Inflammatory macrophage treated with lipopolysaccharide for 4 hours (primary cell): ENCODE measurements at regions not wholly inside any gene's neighbourhood (a gene's known extent, or its start where the extent isn't known, plus 50 kb on each side); places are given as distances from the start of the nearest gene placed in this dataset.
A peak's percentile ranks its signal among the peaks of the same experiment; 100 is the strongest.
"Not testable (repeated sequence)": the region's sequence is repeated elsewhere in the genome, so short reads cannot be mapped to it uniquely, and the experiment has no call there.

Experiments used
- DNase-seq: peaks from one replicate; pipeline ENCODE4 v3.0.0-alpha.2; 2020

- DNase-seq, result no peak
These were observed 210.0 kb upstream of the PRDM1 start for GRCh38 chr6:105875974-105876640.

GRCh38 chr6:105874835-105875626 lies 211.1 kb upstream of the PRDM1 start:
- DNase-seq, result no peak

GRCh38 chr6:105873799-105874198 lies 212.3 kb upstream of the PRDM1 start:
- DNase-seq, result no peak

GRCh38 chr6:105873211-105873704 lies 212.9 kb upstream of the PRDM1 start:
- DNase-seq, result no peak

GRCh38 chr6:105872249-105872648 lies 213.9 kb upstream of the PRDM1 start:
- peak; percentile 98 for DNase-seq

GRCh38 chr6:105871542-105871941 lies 214.6 kb upstream of the PRDM1 start:
- DNase-seq, result no peak

- peak; percentile 77 for DNase-seq
These were observed 216.2 kb upstream of the PRDM1 start for GRCh38 chr6:105869835-105870440.

GRCh38 chr6:105868823-105869460 lies 217.2 kb upstream of the PRDM1 start:
- DNase-seq, result no peak

GRCh38 chr6:105867821-105868220 lies 218.3 kb upstream of the PRDM1 start:
- peak; percentile 49 for DNase-seq

GRCh38 chr6:105867277-105867676 lies 218.9 kb upstream of the PRDM1 start:
- peak; percentile 73 for DNase-seq

- peak; percentile 47 for DNase-seq
These were observed 223.1 kb upstream of the PRDM1 start for GRCh38 chr6:105862936-105863607.

GRCh38 chr6:105860927-105861326 lies 225.2 kb upstream of the PRDM1 start:
- not testable (repeated sequence) for DNase-seq

GRCh38 chr6:105859457-105859856 lies 226.7 kb upstream of the PRDM1 start:
- DNase-seq, result peak; percentile 65

GRCh38 chr6:105858639-105859038 lies 227.5 kb upstream of the PRDM1 start:
- not testable (repeated sequence) for DNase-seq

- DNase-seq, result no peak
These were observed 230.7 kb upstream of the PRDM1 start for GRCh38 chr6:105855433-105855832.

GRCh38 chr6:105853979-105854378 lies 232.2 kb upstream of the PRDM1 start:
- DNase-seq, result not testable (repeated sequence)

GRCh38 chr6:105851606-105852005 lies 234.5 kb upstream of the PRDM1 start:
- no peak for DNase-seq

- no peak for DNase-seq
These were observed 235.0 kb upstream of the PRDM1 start for GRCh38 chr6:105851113-105851580.

GRCh38 chr6:105850261-105851112 lies 235.6 kb upstream of the PRDM1 start:
- no peak for DNase-seq

- no peak for DNase-seq
These were observed 236.4 kb upstream of the PRDM1 start for GRCh38 chr6:105849746-105850145.

- no peak for DNase-seq
These were observed 238.7 kb upstream of the PRDM1 start for GRCh38 chr6:105847433-105847832.
